ENCODE measurements at regions not wholly inside any gene's neighbourhood (a gene's known extent, or its start where the extent isn't known, plus 50 kb on each side); places are given as distances from the start of the nearest gene placed in this dataset.
A peak's percentile ranks its signal among the peaks of the same experiment; 100 is the strongest.

DNA sequence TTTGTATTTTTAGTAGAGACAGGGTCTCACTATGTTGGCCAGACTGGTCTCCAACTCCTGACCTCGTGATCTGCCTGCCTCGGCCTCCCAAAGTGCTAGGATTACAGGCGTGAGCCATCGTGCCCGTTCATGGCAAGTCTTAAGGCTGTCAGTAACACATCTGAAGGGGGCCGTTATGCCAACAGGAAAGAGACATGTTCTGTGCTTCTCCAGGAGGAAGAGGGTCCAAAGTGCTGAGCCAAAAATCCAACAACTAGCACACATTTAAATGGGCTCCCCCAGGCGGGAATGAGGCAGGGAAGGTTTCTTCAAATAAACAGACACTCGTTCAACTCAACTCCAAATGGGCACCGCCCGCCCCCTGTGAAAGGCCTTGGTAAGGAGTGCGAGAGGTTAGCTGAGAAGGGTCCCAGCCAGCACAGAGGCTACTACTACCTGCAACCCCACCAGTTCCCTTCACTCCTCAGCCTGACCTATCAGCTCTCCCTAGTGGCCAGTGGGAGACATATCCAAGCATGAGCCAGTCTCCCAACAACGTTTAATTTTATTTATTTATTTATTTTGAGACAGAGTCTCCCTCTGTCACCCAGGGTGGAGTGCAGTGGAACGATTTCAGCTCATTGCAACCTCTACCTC is 84.1 kb upstream of the DMRT1 start:
- TF ChIP-seq, protein P1, sequence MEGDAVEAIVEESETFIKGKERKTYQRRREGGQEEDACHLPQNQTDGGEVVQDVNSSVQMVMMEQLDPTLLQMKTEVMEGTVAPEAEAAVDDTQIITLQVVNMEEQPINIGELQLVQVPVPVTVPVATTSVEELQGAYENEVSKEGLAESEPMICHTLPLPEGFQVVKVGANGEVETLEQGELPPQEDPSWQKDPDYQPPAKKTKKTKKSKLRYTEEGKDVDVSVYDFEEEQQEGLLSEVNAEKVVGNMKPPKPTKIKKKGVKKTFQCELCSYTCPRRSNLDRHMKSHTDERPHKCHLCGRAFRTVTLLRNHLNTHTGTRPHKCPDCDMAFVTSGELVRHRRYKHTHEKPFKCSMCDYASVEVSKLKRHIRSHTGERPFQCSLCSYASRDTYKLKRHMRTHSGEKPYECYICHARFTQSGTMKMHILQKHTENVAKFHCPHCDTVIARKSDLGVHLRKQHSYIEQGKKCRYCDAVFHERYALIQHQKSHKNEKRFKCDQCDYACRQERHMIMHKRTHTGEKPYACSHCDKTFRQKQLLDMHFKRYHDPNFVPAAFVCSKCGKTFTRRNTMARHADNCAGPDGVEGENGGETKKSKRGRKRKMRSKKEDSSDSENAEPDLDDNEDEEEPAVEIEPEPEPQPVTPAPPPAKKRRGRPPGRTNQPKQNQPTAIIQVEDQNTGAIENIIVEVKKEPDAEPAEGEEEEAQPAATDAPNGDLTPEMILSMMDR (conservative IDR thresholded peaks at IDR 0.05; ENCODE audit: low read depth, low read length), result peak; percentile 57
- no peak for TF ChIP-seq EZH2 (IDR thresholded peaks at IDR 0.05; ENCODE audit: low read length, unreplicated experiment)
